ENCODE measurements at regions not wholly inside any gene's neighbourhood (a gene's known extent, or its start where the extent isn't known, plus 50 kb on each side); places are given as distances from the start of the nearest gene placed in this dataset.

GRCh38 chr4:131046821-131047220 is 1950.9 kb downstream of the C4orf33 start:
- DNase-seq (ENCODE audit: low spot score): no peak

- no peak for DNase-seq (ENCODE audit: low spot score)
Measured at GRCh38 chr4:131052646-131053045, 1956.7 kb downstream of the C4orf33 start.

- DNase-seq (ENCODE audit: low spot score): peak; percentile 5
Measured at GRCh38 chr4:131054489-131055019, 1958.6 kb downstream of the C4orf33 start.

- DNase-seq (ENCODE audit: low spot score): no peak
Measured at GRCh38 chr4:131061734-131062133, 1965.8 kb downstream of the C4orf33 start.

- DNase-seq (ENCODE audit: low spot score): no peak
Measured at GRCh38 chr4:131063878-131064277, 1967.9 kb downstream of the C4orf33 start.

GRCh38 chr4:131081069-131081468 is 1985.1 kb downstream of the C4orf33 start:
- DNase-seq (ENCODE audit: low spot score): no peak

- DNase-seq (ENCODE audit: low spot score): no peak
Measured at GRCh38 chr4:131084997-131085396, 1989.0 kb downstream of the C4orf33 start.

- DNase-seq (ENCODE audit: low spot score): peak; percentile 72
Measured at GRCh38 chr4:131091896-131092295, 1995.9 kb downstream of the C4orf33 start.

GRCh38 chr4:131093303-131093702 is 1997.4 kb downstream of the C4orf33 start:
- DNase-seq (ENCODE audit: low spot score): no peak

- no peak for DNase-seq (ENCODE audit: low spot score)
Measured at GRCh38 chr4:131098976-131099375, 2003.0 kb downstream of the C4orf33 start.

- no peak for DNase-seq (ENCODE audit: low spot score)
Measured at GRCh38 chr4:131113273-131113672, 2017.3 kb downstream of the C4orf33 start.

GRCh38 chr4:131113704-131114103 is 2017.8 kb downstream of the C4orf33 start:
- DNase-seq (ENCODE audit: low spot score): no peak

GRCh38 chr4:131119661-131120060 is 2023.7 kb downstream of the C4orf33 start:
- no peak for DNase-seq (ENCODE audit: low spot score)

GRCh38 chr4:131137196-131137595 is 2011.9 kb upstream of the PCDH10 start:
- no peak for DNase-seq (ENCODE audit: low spot score)

- no peak for DNase-seq (ENCODE audit: low spot score)
Measured at GRCh38 chr4:131159261-131159660, 1989.8 kb upstream of the PCDH10 start.

- no peak for DNase-seq (ENCODE audit: low spot score)
Measured at GRCh38 chr4:131192318-131192717, 1956.8 kb upstream of the PCDH10 start.

GRCh38 chr4:131207589-131207988 is 1941.5 kb upstream of the PCDH10 start:
- no peak for DNase-seq (ENCODE audit: low spot score)

- DNase-seq (ENCODE audit: low spot score): no peak
Measured at GRCh38 chr4:131248314-131248713, 1900.8 kb upstream of the PCDH10 start.

- DNase-seq (ENCODE audit: low spot score): no peak
Measured at GRCh38 chr4:131251321-131251720, 1897.8 kb upstream of the PCDH10 start.

GRCh38 chr4:131257241-131257640 is 1891.9 kb upstream of the PCDH10 start:
- DNase-seq (ENCODE audit: low spot score): no peak

- no peak for DNase-seq (ENCODE audit: low spot score)
Measured at GRCh38 chr4:131258361-131258760, 1890.7 kb upstream of the PCDH10 start.

GRCh38 chr4:131288441-131288840 is 1860.7 kb upstream of the PCDH10 start:
- DNase-seq (ENCODE audit: low spot score): no peak

GRCh38 chr4:131296192-131296591 is 1852.9 kb upstream of the PCDH10 start:
- no peak for DNase-seq (ENCODE audit: low spot score)

GRCh38 chr4:131302108-131302507 is 1847.0 kb upstream of the PCDH10 start:
- peak; percentile 4 for DNase-seq (ENCODE audit: low spot score)

GRCh38 chr4:131304686-131305085 is 1844.4 kb upstream of the PCDH10 start:
- DNase-seq (ENCODE audit: low spot score): no peak
